Hematopoietic multipotent progenitor cell treated with erythropoietin and hydrocortisone succinate and interleukin-3 and kit ligand, for 6 days (in vitro differentiated cells): ENCODE measurements at regions not wholly inside any gene's neighbourhood (a gene's known extent, or its start where the extent isn't known, plus 50 kb on each side); places are given as distances from the start of the nearest gene placed in this dataset.

Experiments
- DNase-seq: peaks from one replicate; pipeline ENCODE4 v3.0.0-alpha.2; 2015

GRCh38 chr7:85564861-85565260, 378.0 kb upstream of the SEMA3D start:
- DNase-seq: no peak

DNA sequence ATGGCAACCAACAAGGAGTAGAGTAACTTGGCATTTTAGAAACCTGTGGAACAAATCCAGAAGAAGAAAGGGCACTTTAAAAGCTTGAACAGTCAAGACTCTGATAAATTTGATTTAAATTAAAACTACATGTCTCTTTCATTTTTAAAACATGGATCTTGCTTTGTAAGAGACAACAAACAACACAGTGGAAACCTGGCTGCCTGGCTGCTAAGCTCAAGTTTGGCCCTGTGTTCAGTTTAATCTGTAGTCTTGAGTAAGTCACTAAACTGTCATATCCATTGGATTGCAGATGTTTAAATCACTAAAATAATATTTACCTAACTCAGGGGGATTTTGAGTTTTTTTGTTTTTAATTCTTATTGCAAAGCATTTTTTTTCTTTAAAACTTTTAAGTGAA, 374.9 kb upstream of the SEMA3D start:
- no peak for DNase-seq

GRCh38 chr7:85554236-85555178, 367.7 kb upstream of the SEMA3D start:
- peak; percentile 77 for DNase-seq

- no peak for DNase-seq
Observed at GRCh38 chr7:85535974-85536729, 349.3 kb upstream of the SEMA3D start.

DNA sequence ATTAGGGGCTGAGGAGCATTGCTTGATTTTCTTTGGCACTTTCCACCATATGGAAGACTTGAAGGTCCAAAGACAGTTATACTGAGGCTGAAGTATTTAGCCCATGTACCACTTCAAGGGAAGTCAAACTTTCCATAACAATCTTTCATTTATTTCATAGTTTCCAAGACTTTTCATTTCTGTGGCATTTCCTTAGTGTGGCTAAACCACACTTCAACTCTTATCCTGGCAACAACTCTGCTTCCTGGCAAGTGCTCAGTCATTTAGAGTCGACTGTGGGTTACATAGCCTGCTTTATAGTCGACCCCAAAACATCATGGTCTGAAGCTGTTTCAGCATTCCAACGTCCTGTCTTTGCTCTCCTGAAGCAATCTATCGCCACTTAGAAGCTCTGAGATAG, 343.0 kb upstream of the SEMA3D start:
- DNase-seq: no peak

DNA sequence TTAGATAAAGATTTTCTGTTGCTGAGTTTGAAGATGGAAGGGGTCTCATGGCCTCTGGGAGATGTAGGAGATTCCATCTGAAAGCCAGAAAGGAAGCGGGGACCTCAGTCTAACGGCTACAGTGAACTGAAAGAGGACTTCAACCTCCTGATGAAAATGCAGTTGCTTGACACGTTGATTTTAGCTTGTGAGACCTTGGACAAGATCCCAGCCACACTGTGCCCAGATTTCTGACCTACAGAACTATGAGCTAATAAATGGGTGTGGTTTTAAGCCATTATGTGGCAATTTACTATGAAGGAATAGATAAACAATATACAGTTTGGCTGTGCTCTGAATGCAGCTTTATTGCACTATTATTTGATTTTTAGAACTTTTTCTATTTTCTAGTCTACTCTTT, 342.3 kb upstream of the SEMA3D start:
- DNase-seq: no peak

- peak; percentile 46 for DNase-seq
Observed at GRCh38 chr7:85528581-85528980, 341.7 kb upstream of the SEMA3D start.

DNA sequence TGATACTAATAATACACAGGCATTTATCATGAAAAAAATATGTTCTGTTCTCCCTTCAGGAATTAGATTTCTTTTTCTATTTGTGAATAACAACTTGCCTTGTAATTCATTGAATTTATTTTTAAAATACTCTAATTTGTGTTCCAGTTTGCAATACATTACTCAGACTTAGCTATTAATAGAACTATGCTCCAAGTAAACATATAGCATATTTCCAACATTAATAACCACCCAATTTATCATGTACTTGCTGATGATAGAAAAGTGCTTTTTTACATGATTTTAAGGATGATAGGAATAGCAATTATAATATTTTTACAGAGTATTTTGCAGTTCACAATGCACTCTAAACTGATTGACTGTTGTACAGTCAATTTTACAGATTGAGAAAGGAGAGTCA, 338.8 kb upstream of the SEMA3D start:
- no peak for DNase-seq

DNA sequence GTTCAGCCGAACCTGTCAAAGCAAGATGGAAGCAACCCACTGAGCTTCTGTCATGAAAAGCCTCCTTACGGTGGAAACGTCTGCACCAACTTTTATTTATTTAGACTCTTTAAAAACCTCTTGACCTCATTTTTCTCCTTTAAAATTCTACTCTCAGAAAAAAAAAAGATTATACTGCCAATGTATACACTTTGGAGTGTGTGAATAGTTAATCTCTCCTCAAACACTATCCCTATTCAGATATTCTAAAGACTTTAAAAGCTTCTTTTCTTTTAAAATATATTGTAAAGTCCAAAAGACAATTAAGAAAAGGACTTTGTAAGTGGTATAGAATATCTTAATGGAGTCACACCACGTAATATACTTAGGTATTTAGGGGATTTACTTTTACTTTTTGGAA, 335.2 kb upstream of the SEMA3D start:
- DNase-seq: no peak

DNA sequence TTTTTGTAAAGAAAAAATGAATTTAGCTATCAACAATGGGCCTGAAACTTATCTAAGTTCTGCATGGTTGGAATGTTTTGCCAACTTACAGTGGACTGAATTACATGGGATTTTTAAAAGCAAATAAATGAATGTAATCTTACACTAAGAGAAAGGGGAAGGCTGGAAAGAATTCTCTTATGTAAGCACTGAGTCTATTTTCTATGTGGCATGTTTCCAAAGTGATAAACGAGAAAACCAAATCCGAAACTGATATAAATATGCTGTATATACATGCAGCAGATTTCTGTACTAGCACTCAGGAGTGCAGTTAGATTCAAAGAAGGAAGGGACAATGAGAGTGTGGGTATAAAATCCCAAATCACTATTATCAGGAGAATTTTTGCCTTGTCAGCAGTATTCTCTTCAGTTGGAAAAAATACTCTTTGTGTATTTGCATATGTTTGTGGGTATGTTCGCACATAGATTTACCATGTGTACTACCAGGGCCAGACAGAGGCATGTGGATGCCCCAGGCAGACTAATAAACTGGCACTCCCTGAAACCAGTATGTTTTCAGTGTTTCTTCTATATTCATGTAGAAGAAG, 334.3 kb upstream of the SEMA3D start:
- DNase-seq: no peak

- DNase-seq: no peak
Observed at GRCh38 chr7:85520175-85520574, 333.3 kb upstream of the SEMA3D start.

- DNase-seq: no peak
Observed at GRCh38 chr7:85516675-85517074, 329.8 kb upstream of the SEMA3D start.

DNA sequence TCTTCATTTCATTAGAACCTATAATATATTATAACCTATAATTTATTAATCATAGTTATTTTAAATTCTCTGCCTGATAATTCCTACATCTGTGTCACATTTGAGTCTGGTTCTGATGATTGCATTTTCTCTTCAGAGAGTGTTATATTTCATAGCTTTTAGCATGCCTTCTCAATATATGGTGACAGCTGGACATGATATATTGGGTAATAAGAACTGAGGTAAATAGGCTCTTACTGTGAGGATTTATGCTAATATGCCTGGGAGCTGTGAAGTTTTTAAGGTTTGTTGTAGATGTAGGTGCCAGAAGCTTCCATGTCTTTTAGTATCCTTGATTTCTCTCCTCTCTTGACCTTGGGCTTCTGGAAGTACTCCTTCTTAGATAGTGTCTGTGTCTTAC, 325.9 kb upstream of the SEMA3D start:
- no peak for DNase-seq

DNA sequence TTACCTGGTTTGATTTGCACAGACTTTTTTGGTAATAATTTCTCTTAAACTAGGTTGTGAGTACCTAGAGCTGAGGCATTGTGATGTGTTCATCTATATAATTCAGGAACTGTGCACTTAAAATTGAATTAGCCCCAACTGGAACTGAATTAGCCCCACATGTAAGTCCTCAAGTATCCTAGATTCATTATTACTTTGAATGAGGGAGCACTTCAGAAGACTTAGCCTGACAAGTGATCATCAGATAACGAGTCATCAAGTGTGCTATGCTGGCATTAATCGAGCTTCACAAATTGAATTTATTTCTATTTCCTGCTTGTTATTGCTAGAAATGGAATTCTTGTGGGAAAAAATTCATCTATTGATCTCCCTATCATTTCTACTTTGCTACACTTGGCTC, 323.4 kb upstream of the SEMA3D start:
- DNase-seq: no peak

DNA sequence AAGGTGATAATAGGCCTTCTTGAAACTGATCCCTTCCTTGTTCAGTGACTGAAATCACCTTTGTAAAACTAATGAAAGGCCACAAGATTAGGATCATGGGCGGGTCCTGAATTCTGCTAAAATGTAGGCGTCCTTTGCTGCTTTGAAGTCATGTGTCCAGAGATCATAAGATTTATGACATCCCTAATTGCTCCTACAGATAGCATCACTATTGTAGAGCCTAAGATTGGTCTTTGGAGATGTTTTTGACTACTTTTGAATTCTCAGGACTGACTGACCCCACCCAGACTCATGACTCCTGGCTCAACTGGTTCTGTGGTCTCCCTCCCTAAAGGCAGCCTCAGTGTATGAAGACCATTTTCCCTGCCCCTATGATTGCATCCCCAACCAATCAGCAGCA, 322.6 kb upstream of the SEMA3D start:
- no peak for DNase-seq

DNA sequence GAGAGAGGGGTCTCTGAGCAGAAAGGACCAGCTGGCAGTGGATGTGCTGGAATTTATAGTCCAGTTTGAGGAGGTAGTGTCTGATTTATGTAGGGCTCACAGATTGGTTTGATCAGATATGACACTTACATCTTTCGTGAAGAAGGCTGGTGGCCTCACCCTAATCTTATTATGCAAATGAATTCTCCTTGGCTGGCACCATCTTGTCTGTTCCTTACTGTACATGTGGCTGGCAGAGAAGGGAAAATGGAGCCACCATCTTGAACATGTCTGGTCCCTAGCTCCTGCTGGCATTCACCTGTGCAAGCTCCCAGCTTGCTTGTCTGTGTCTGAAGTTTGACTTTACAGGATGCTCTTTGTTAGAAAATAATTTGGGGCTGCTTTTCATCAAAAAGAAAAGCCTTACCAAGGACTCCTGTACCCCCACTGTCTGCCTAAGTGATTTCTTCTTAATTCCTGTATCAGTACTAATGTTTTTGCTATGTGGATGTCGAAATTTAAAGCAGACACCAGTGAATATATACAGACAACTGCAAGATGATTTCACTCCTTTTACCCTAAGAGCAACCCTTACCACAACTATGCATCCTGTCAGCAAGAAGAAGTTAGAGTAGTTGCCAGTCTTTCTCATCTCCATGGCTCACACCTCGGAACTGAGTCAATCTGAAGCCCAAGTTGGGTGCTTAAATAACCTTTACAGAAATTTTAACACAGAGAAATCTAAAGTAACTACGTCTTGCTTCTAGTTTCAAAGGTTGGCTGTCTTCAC, 322.0 kb upstream of the SEMA3D start:
- no peak for DNase-seq

- DNase-seq: no peak
Observed at GRCh38 chr7:85498031-85498430, 311.2 kb upstream of the SEMA3D start.

- no peak for DNase-seq
Observed at GRCh38 chr7:85489498-85489897, 302.6 kb upstream of the SEMA3D start.

DNA sequence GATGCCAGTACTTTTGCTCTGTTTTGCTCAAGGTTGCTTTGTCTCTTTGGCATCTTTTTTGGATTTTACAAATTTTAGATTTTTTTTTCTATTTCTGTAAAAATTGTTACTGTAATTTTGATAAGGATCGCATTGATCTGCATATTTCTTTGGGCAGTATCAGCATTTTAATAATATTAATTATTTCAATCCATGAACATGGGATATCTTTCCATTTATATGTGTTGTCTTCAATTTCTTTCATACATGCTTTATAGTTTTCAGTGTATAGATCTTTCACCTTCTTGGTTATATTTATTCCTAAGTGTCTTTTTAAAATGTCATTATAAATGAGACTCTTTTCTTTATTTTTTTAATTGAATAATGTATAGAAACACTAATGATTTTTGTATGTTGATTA, 301.6 kb upstream of the SEMA3D start:
- no peak for DNase-seq

DNA sequence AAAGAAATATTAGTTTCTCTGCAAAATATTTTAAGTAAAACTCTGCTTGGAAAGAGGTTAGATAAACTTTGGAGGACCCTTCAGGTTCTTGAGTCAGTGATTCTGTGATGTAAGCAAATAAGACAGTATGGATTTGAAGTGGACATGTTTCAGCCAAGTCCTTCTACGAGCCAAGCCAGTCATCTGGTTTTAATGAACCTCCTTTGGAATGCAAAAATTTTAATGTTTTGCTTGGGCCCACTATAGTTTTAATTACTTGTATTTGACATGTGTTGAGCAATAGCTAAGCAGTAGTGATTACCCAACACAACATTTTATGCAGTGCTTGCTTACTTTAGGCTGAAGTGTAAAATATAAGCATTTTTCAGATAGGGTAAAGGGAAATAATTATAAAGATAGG, 296.3 kb upstream of the SEMA3D start:
- no peak for DNase-seq

DNA sequence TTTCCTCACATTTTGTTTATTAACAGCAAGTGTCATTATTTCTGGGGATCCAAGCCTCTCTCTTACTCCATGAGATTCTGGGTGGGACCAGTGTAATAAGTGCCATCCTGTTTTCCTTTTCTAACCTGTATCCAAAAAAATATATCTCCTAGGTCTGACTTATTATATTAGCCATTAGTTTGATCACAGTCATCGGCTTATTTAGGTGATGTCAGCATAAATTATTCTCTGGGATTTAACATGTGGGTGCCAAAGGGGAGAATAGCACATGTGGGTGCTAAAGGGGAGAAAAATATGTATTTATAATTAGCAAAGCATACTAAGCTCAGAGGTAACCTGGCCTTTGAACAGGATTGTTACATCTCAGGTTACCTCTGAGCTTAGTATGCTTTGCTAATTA, 293.8 kb upstream of the SEMA3D start:
- no peak for DNase-seq

DNA sequence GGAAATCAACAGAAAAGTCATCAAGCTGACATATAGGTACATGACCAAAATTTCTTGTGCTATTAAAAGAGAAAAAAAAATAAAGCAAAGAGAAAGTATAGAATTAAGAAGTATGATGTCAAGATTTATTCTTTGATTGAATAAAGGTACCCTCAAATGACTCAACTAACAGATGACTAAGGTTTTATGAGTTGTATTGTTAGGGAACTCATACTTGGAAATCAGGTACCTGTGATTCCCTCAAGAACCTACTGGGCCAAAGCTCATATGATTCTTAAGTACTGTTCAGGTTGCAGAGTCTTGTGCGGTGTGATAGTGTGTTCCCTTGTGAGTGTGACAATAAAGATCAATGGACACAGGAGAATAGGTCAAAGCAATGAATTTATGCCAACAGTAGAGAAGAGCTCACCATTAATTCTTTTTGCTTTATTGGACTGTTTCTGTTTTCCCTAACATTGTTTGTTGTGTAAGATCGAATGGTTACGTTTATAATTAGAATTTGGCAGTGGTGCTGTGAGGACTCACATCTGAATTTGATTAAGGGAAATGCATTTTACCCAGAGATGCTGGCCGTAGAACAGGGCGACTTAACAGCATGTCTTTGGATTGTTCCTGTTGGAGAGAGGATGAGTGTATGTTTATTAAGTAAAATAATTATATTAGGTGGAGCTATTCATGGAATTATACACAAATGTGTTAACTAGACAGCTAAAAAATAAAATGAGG, 293.2 kb upstream of the SEMA3D start:
- no peak for DNase-seq
